ENCODE measurements at regions not wholly inside any gene's neighbourhood (a gene's known extent, or its start where the extent isn't known, plus 50 kb on each side); places are given as distances from the start of the nearest gene placed in this dataset.

GRCh38 chr1:56105397-56105796, 474.0 kb downstream of the PLPP3 start:
- no peak for TF ChIP-seq CTCF (IDR thresholded peaks at IDR 0.05)
- TF ChIP-seq ZFX (IDR thresholded peaks at IDR 0.05; ENCODE audit: borderline replicate concordance): no peak

Measured in 22Rv1 (cell line).